ENCODE measurements at regions not wholly inside any gene's neighbourhood (a gene's known extent, or its start where the extent isn't known, plus 50 kb on each side); places are given as distances from the start of the nearest gene placed in this dataset.
"Not testable (repeated sequence)": the region's sequence is repeated elsewhere in the genome, so short reads cannot be mapped to it uniquely, and the experiment has no call there.

DNA sequence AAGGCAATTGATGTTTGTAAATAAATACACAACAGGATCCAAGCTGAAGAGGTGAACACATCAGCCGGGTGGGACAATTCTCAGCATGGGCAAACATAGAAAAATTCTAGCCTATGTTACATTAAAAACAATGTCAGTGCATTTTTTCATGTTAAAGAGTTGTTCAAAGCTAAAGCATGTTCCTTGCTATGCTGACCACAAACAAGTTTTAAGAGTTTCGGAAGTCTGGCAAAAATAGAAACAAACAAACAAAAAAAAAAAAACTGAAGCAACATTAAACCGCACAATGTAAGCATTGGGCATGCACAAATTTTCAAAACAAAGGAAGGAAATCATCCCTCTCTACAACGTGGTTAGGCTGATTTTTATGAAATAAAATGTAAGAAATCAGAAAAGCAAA, 185.8 kb downstream of the FOXD4L6 start:
- TF ChIP-seq, protein P1, sequence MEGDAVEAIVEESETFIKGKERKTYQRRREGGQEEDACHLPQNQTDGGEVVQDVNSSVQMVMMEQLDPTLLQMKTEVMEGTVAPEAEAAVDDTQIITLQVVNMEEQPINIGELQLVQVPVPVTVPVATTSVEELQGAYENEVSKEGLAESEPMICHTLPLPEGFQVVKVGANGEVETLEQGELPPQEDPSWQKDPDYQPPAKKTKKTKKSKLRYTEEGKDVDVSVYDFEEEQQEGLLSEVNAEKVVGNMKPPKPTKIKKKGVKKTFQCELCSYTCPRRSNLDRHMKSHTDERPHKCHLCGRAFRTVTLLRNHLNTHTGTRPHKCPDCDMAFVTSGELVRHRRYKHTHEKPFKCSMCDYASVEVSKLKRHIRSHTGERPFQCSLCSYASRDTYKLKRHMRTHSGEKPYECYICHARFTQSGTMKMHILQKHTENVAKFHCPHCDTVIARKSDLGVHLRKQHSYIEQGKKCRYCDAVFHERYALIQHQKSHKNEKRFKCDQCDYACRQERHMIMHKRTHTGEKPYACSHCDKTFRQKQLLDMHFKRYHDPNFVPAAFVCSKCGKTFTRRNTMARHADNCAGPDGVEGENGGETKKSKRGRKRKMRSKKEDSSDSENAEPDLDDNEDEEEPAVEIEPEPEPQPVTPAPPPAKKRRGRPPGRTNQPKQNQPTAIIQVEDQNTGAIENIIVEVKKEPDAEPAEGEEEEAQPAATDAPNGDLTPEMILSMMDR (conservative IDR thresholded peaks at IDR 0.05): not testable (repeated sequence)
- not testable (repeated sequence) for TF ChIP-seq ZFX (IDR thresholded peaks at IDR 0.05)
